PC-3 (cell line): ENCODE measurements at regions not wholly inside any gene's neighbourhood (a gene's known extent, or its start where the extent isn't known, plus 50 kb on each side); places are given as distances from the start of the nearest gene placed in this dataset.

Experiments
- ATAC-seq: fragments of 200-7000 bp; cut with Tn5 transposase; 2 replicates; pipeline ENCODE4 v1.9.1; 2020; ENCODE audit warnings: mild to moderate bottlenecking, moderate library complexity
- BruUV-seq: library from RNA; stranded (reverse); fragments of 400-500 nt; replicated peaks from 2 replicates; lab custom pipeline; 2021; lab: Mats Ljungman, UMichigan
- CTCF ChIA-PET: fragments of 300-600 bp; sonication (Branson Sonifier 250); formaldehyde crosslinking; loops from one replicate; lab custom pipeline; 2022; ENCODE audit warnings: antibody characterized with exemption; lab: Charles Lee
- POLR2A ChIA-PET: fragments of 300-600 bp; sonication (Branson Sonifier 250); formaldehyde crosslinking; loops from one replicate; lab custom pipeline; 2022; ENCODE audit warnings: antibody characterized with exemption; ENCODE audit not compliant: unreplicated experiment; lab: Charles Lee
- DNase-seq: peaks from one replicate; pipeline ENCODE4 v3.0.0-alpha.2; 2015
- H2AFZ ChIP-seq: fragments of 300-600 bp; sonication (generic); 2 replicates; pipeline ENCODE4 v1.6.0; 2016; ENCODE audit warnings: antibody characterized with exemption, low read length
- H3F3A ChIP-seq: fragments of 300-600 bp; sonication (generic); one replicate; pipeline ENCODE4 v1.6.0; 2017; ENCODE audit warnings: antibody characterized with exemption, low read length, control low read depth, mild to moderate bottlenecking; ENCODE audit not compliant: unreplicated experiment
- H3K27ac ChIP-seq: fragments of 300-600 bp; sonication (generic); 2 replicates; pipeline ENCODE4 v1.5.1; 2016; ENCODE audit warnings: mild to moderate bottlenecking, low read length
- H3K27me3 ChIP-seq: fragments of 300-600 bp; sonication (generic); 2 replicates; pipeline ENCODE4 v1.6.1; 2016; ENCODE audit warnings: low read length, mixed read lengths
- H3K36me3 ChIP-seq: fragments of 300-600 bp; sonication (generic); 2 replicates; pipeline ENCODE4 v1.6.1; 2016; ENCODE audit warnings: low read depth, mixed run types, low read length, mixed read lengths
- H3K4me1 ChIP-seq: fragments of 300-600 bp; sonication (generic); 2 replicates; pipeline ENCODE4 v1.5.1; 2016; ENCODE audit warnings: low read length; ENCODE audit not compliant: insufficient read depth
- H3K4me2 ChIP-seq: fragments of 300-600 bp; sonication (generic); 2 replicates; pipeline ENCODE4 v1.6.0; 2016; ENCODE audit warnings: low read length
- H3K4me3 ChIP-seq: fragments of 300-600 bp; sonication (generic); 2 replicates; pipeline ENCODE4 v1.5.1; 2016; ENCODE audit warnings: mild to moderate bottlenecking, low read length, mixed read lengths
- H3K79me2 ChIP-seq: fragments of 300-600 bp; sonication (generic); 2 replicates; pipeline ENCODE4 v1.6.1; 2017; ENCODE audit warnings: low read length, mixed read lengths
- H3K9ac ChIP-seq: fragments of 300-600 bp; sonication (generic); 2 replicates; pipeline ENCODE4 v1.6.0; 2016; ENCODE audit warnings: mild to moderate bottlenecking, low read length
- H3K9me2 ChIP-seq: fragments of 300-600 bp; sonication (generic); replicated peaks from 2 replicates; pipeline ENCODE4 v1.6.1; 2016; ENCODE audit warnings: mixed run types, low read length, mixed read lengths
- H3K9me3 ChIP-seq: fragments of 300-600 bp; sonication (generic); 2 replicates; pipeline ENCODE4 v1.6.1; 2016; ENCODE audit warnings: low read length, mixed read lengths
- H4K20me1 ChIP-seq: fragments of 300-600 bp; sonication (generic); 2 replicates; pipeline ENCODE4 v1.6.1; 2016; ENCODE audit warnings: low read length, mixed read lengths
- EZH2 ChIP-seq: fragments of 300-600 bp; sonication (generic); IDR thresholded peaks from one replicate; pipeline ENCODE4 v1.6.1; 2017; ENCODE audit warnings: antibody characterized with exemption, mild to moderate bottlenecking, low read length; ENCODE audit not compliant: unreplicated experiment
- EZH2phosphoT487 ChIP-seq: fragments of 300-600 bp; sonication (generic); IDR thresholded peaks from 2 replicates; pipeline ENCODE4 v1.6.1; 2018; ENCODE audit warnings: mild to moderate bottlenecking, antibody characterized with exemption, low read length, borderline replicate concordance
- intact Hi-C: fragments of 100-400 bp; cut with micrococcal nuclease; formaldehyde crosslinking; loops from 2 replicates; pipeline ENCODE4 v1.9.0; 2023
- TF ChIP-seq, protein P1 (sequence below): fragments of 300-600 bp; sonication (generic); conservative IDR thresholded peaks from 2 replicates; pipeline ENCODE4 v1.5.1; 2017; ENCODE audit warnings: antibody characterized with exemption, low read depth, mild to moderate bottlenecking, low read length

DNA sequence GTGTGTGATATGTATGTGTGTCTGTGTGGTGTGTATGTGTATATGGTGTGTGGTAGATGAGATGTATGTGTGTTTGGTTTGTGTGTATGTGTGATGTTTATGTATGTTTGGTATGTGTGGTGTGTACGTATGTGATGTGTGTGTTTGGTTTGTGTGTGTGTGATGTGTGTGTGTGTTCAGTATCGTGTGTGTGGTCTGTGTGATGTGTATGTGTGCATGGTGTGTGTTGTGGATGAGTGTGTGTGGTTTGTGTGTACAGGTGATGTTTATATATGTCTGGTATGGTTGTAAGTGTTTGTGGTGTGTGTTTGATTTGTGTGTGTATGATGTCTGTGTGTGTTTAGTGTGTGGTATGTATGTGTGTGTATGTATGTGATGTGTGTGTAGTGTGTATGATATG is 199.4 kb downstream of the SUDS3 start:
- ChIA-PET POLR2A (no interaction called here), CTCF (no interaction called here)
- no peak for TF ChIP-seq EZH2phosphoT487
- TF ChIP-seq EZH2, result no peak
- TF ChIP-seq, protein P1, sequence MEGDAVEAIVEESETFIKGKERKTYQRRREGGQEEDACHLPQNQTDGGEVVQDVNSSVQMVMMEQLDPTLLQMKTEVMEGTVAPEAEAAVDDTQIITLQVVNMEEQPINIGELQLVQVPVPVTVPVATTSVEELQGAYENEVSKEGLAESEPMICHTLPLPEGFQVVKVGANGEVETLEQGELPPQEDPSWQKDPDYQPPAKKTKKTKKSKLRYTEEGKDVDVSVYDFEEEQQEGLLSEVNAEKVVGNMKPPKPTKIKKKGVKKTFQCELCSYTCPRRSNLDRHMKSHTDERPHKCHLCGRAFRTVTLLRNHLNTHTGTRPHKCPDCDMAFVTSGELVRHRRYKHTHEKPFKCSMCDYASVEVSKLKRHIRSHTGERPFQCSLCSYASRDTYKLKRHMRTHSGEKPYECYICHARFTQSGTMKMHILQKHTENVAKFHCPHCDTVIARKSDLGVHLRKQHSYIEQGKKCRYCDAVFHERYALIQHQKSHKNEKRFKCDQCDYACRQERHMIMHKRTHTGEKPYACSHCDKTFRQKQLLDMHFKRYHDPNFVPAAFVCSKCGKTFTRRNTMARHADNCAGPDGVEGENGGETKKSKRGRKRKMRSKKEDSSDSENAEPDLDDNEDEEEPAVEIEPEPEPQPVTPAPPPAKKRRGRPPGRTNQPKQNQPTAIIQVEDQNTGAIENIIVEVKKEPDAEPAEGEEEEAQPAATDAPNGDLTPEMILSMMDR, result no peak
- DNase-seq (no peak), ATAC-seq (no peak)
- Histone ChIP-seq H3K27ac (no peak overlapping the region), H3K79me2 (no peaks in the 10 kb centered on the region), H4K20me1 (no peaks in the 10 kb centered on the region), H3K4me2 (no peak overlapping the region), H3K4me3 (no peak overlapping the region), H3F3A (no peaks in the 10 kb centered on the region), H3K4me1 (no peaks in the 10 kb centered on the region), H3K9ac (no peak overlapping the region), H2AFZ (no peak overlapping the region), H3K27me3 (peaks cover under 1% of the 10 kb centered on the region; the same call in 1 of the 2 replicates), H3K9me2 (no peaks in the 10 kb centered on the region), H3K36me3 (no peaks in the 10 kb centered on the region), H3K9me3 (no peaks in the 10 kb centered on the region)
- no TSS peak for BruUV-seq
- intact Hi-C loops, result no loop called here

DNA sequence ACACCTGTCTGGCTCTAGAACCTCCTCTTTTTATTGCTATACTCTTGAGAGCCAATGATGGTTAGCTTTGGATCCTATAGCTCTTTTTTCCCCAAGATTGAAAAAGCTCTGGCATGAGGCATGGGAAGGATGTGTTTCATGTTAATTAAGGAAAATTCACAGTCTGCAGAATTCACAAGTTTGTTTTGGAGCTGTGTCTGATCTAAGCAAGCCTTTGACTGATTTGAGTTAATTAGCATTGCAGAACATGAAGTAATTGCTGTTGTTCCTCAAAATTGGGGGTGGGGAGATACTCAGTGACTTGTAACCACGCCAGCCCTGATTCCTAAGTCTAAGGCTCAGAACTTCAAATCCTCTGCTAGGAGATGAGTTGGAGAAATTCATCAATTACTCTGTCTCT is 205.0 kb downstream of the SUDS3 start:
- Histone ChIP-seq H3K4me2 (no peak overlapping the region), H3K9me3 (no peaks in the 10 kb centered on the region), H3K4me1 (no peaks in the 10 kb centered on the region), H3K9me2 (no peaks in the 10 kb centered on the region), H3K27ac (no peak overlapping the region), H3K9ac (no peak overlapping the region), H3F3A (no peaks in the 10 kb centered on the region), H4K20me1 (no peaks in the 10 kb centered on the region), H3K27me3 (peaks cover 14% of the 10 kb centered on the region), H3K4me3 (no peak overlapping the region), H3K36me3 (no peaks in the 10 kb centered on the region), H2AFZ (no peak overlapping the region), H3K79me2 (no peaks in the 10 kb centered on the region)
- ChIA-PET POLR2A (no interaction called here), CTCF (no interaction called here)
- ATAC-seq (no peak), DNase-seq (no peak)
- TF ChIP-seq EZH2 (no peak), EZH2phosphoT487 (no peak)
- TF ChIP-seq, protein P1, result no peak
- BruUV-seq, result no TSS peak
- intact Hi-C loops, result no loop called here

DNA sequence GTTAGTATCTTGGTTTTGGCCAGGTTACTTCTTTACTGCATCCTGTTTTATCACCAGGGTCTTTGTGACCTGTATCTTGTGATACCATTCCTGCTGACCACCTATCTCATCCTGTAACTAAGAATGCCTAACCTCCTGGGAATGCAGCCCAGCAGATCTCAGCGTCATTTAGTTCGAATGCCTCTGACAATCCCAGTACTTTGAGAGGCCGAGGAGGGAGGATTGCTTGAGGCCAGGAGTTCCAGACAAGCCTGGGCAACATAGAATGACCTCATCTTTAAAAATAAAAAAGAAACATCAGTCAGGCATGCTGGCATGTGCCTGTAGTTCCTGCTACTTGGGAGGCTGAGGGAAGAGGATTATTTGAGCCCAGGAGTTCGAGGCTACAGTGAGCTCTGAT is 206.5 kb downstream of the SUDS3 start:
- ChIA-PET POLR2A (interaction anchor here (0.6 kb wide), 1 partner anchor 9 kb away, joined by 3 read pairs; no protein-coding TSS in a partner anchor), CTCF (no interaction called here)
- TF ChIP-seq EZH2 (no peak), EZH2phosphoT487 (no peak)
- TF ChIP-seq, protein P1, result no peak
- Histone ChIP-seq H2AFZ (no peak overlapping the region), H3K27ac (no peak overlapping the region), H3K4me2 (no peak overlapping the region), H3K4me1 (no peaks in the 10 kb centered on the region), H3F3A (no peaks in the 10 kb centered on the region), H3K79me2 (no peaks in the 10 kb centered on the region), H3K9me2 (no peaks in the 10 kb centered on the region), H3K9me3 (no peaks in the 10 kb centered on the region), H4K20me1 (no peaks in the 10 kb centered on the region), H3K9ac (no peak overlapping the region), H3K36me3 (no peaks in the 10 kb centered on the region), H3K27me3 (peaks cover 14% of the 10 kb centered on the region), H3K4me3 (no peak overlapping the region)
- ATAC-seq (no peak), DNase-seq (no peak)
- intact Hi-C loops, result no loop called here
- BruUV-seq, result no TSS peak
